ENCODE measurements at regions not wholly inside any gene's neighbourhood (a gene's known extent, or its start where the extent isn't known, plus 50 kb on each side); places are given as distances from the start of the nearest gene placed in this dataset.
A peak's percentile ranks its signal among the peaks of the same experiment; 100 is the strongest.
"Not testable (repeated sequence)": the region's sequence is repeated elsewhere in the genome, so short reads cannot be mapped to it uniquely, and the experiment has no call there.

DNA sequence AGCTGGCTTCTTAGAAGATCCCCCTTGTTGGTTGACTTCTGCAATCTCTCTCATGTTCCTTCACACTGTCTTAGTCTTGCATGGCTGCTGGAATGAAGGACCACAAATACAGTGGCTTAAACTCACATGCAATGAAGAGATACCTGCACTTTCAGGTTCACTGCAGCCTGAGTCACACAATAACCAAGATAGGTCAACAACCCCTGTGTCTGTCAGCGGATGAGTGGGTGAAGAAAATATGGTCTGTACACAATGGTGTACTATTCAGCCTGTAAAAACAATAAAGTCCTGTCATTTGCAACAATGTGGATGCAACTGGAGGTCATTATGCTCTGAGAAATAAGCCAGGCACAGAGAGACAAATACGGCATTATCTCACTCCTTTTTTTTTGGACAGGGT, 373.8 kb upstream of the AMELY start:
- H3K27ac Mint-ChIP-seq: no peak overlapping the region
- DNase-seq: no peak
- CTCF ChIA-PET: interaction anchor here (1.0 kb wide), 1 partner anchor 13 kb away, joined by 4 read pairs; no protein-coding TSS in a partner anchor
- Histone ChIP-seq H3K4me2 (replicated peaks; ENCODE audit: low read depth, low read length, poor library complexity, severe bottlenecking) (no peak overlapping the region), H2AFZ (ENCODE audit: insufficient read depth, low read depth, low read length, poor library complexity, severe bottlenecking) (no peak overlapping the region), H3K27me3 (replicated peaks in 1 of 4; ENCODE audit: control extremely low read depth in 1 of 4, control insufficient read depth in 3 of 4, insufficient read depth in 4 of 4, low read length in 3 of 4) (no peaks in the 10 kb centered on the region), H4K20me1 (ENCODE audit: control insufficient read depth, insufficient read depth, low read length, poor library complexity, severe bottlenecking) (no peaks in the 10 kb centered on the region), H3K27ac (ENCODE audit: low read length in 2 of 2) (no peak overlapping the region), H3K4me1 (ENCODE audit: control insufficient read depth in 2 of 2, insufficient read depth in 2 of 2, low read length in 2 of 2) (peaks cover 0 to 32% of the 10 kb centered on the region in 2 donors), H3K9ac (ENCODE audit: low read length) (no peak overlapping the region), H3K36me3 (replicated peaks in 1 of 2; ENCODE audit: control extremely low read depth in 1 of 2, control insufficient read depth in 1 of 2, extremely low read depth in 1 of 2, insufficient read depth in 2 of 2, low read length in 1 of 2) (peaks cover 0 to 3% of the 10 kb centered on the region in 2 experiments), H3K79me2 (ENCODE audit: control insufficient read depth, insufficient read depth, low read length) (no peaks in the 10 kb centered on the region), H3K4me3 (ENCODE audit: control extremely low read depth in 1 of 5, extremely low read depth in 1 of 5, insufficient read depth in 1 of 5, low read depth in 2 of 5, low read length in 4 of 5) (no peak overlapping the region), H3K9me3 (ENCODE audit: control extremely low read depth in 1 of 3, control insufficient read depth in 2 of 3, insufficient read depth in 1 of 3, low read length in 2 of 3) (no peaks in the 10 kb centered on the region)
- POLR2A ChIA-PET: no interaction called here
- H3K9me3 Mint-ChIP-seq (ENCODE audit: insufficient read depth): no peaks in the 10 kb centered on the region
- no CpG with 5 or more reads among the region's 2 CpGs for WGBS (ENCODE audit: insufficient coverage)
- intact Hi-C loops (cut with micrococcal nuclease): no loop called here
- H3K4me1 Mint-ChIP-seq: peaks cover 45% of the 10 kb centered on the region
- H3K4me3 Mint-ChIP-seq: no peak overlapping the region
- no peaks in the 10 kb centered on the region for H3K27me3 Mint-ChIP-seq
- TF ChIP-seq, protein P1, sequence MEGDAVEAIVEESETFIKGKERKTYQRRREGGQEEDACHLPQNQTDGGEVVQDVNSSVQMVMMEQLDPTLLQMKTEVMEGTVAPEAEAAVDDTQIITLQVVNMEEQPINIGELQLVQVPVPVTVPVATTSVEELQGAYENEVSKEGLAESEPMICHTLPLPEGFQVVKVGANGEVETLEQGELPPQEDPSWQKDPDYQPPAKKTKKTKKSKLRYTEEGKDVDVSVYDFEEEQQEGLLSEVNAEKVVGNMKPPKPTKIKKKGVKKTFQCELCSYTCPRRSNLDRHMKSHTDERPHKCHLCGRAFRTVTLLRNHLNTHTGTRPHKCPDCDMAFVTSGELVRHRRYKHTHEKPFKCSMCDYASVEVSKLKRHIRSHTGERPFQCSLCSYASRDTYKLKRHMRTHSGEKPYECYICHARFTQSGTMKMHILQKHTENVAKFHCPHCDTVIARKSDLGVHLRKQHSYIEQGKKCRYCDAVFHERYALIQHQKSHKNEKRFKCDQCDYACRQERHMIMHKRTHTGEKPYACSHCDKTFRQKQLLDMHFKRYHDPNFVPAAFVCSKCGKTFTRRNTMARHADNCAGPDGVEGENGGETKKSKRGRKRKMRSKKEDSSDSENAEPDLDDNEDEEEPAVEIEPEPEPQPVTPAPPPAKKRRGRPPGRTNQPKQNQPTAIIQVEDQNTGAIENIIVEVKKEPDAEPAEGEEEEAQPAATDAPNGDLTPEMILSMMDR (IDR thresholded peaks at IDR 0.05): no peak
- no peak for TF ChIP-seq EZH2 (IDR thresholded peaks at IDR 0.05; ENCODE audit: borderline replicate concordance, insufficient read depth, low read depth, low read length, poor library complexity, severe bottlenecking)
- ATAC-seq (ENCODE audit: low read depth): no peak

DNA sequence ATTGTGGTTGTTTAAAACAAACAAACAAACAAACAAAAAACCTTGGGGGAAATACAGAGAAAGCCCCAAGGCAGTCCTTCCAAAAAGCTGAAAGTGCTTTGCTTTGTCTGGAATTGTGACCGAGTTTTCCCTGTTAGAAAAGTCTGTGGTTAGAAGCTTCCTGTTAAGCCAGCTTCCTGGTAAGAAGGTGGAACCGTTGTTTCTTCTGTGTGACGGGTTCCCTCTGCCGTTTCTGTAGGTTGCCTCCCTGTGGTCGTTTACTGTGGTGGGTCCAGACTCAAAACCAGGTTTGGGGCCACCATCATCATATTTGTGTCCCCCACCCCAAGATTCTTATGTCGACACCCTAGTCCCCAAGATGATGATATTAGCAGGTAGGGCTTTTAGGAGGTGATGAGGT, 371.4 kb upstream of the AMELY start:
- H3K9ac ChIP-seq (ENCODE audit: low read length): no peak overlapping the region
- H3K9me3 ChIP-seq (ENCODE audit: control extremely low read depth in 1 of 3, control insufficient read depth in 2 of 3, insufficient read depth in 1 of 3, low read length in 2 of 3): no peaks in the 10 kb centered on the region
- H3K4me2 ChIP-seq (replicated peaks; ENCODE audit: low read depth, low read length, poor library complexity, severe bottlenecking): no peak overlapping the region
- WGBS (ENCODE audit: insufficient coverage): no CpG with 5 or more reads among the region's 6 CpGs
- no peaks in the 10 kb centered on the region for H3K79me2 ChIP-seq (ENCODE audit: control insufficient read depth, insufficient read depth, low read length)
- Mint-ChIP-seq H3K4me1 (peaks cover 51% of the 10 kb centered on the region), H3K9me3 (ENCODE audit: insufficient read depth) (no peaks in the 10 kb centered on the region), H3K27me3 (no peaks in the 10 kb centered on the region), H3K4me3 (peak overlapping the region; percentile 58), H3K27ac (peak overlapping the region; percentile 77)
- TF ChIP-seq EZH2 (IDR thresholded peaks at IDR 0.05; ENCODE audit: borderline replicate concordance, insufficient read depth, low read depth, low read length, poor library complexity, severe bottlenecking): no peak
- TF ChIP-seq, protein P1 (IDR thresholded peaks at IDR 0.05): no peak
- peaks cover 0 to 30% of the 10 kb centered on the region in 2 donors for H3K4me1 ChIP-seq (ENCODE audit: control insufficient read depth in 2 of 2, insufficient read depth in 2 of 2, low read length in 2 of 2)
- no peak overlapping the region for H3K27ac ChIP-seq (ENCODE audit: low read length in 2 of 2)
- ChIA-PET POLR2A (no interaction called here), CTCF (interaction anchor here (0.5 to 2.6 kb wide), 2 partner anchors 11 to 16 kb away, joined by 4 to 14 read pairs; no protein-coding TSS in a partner anchor)
- no peaks in the 10 kb centered on the region for H4K20me1 ChIP-seq (ENCODE audit: control insufficient read depth, insufficient read depth, low read length, poor library complexity, severe bottlenecking)
- no peak overlapping the region for H2AFZ ChIP-seq (ENCODE audit: insufficient read depth, low read depth, low read length, poor library complexity, severe bottlenecking)
- no peak for DNase-seq
- H3K27me3 ChIP-seq (replicated peaks in 1 of 4; ENCODE audit: control extremely low read depth in 1 of 4, control insufficient read depth in 3 of 4, insufficient read depth in 4 of 4, low read length in 3 of 4): no peaks in the 10 kb centered on the region
- intact Hi-C loops (cut with micrococcal nuclease): no loop called here
- H3K36me3 ChIP-seq (replicated peaks in 1 of 2; ENCODE audit: control extremely low read depth in 1 of 2, control insufficient read depth in 1 of 2, extremely low read depth in 1 of 2, insufficient read depth in 2 of 2, low read length in 1 of 2): peaks cover 0 to 3% of the 10 kb centered on the region in 2 experiments
- no peak overlapping the region for H3K4me3 ChIP-seq (ENCODE audit: control extremely low read depth in 1 of 5, extremely low read depth in 1 of 5, insufficient read depth in 1 of 5, low read depth in 2 of 5, low read length in 4 of 5)
- ATAC-seq (ENCODE audit: low read depth): no peak

DNA sequence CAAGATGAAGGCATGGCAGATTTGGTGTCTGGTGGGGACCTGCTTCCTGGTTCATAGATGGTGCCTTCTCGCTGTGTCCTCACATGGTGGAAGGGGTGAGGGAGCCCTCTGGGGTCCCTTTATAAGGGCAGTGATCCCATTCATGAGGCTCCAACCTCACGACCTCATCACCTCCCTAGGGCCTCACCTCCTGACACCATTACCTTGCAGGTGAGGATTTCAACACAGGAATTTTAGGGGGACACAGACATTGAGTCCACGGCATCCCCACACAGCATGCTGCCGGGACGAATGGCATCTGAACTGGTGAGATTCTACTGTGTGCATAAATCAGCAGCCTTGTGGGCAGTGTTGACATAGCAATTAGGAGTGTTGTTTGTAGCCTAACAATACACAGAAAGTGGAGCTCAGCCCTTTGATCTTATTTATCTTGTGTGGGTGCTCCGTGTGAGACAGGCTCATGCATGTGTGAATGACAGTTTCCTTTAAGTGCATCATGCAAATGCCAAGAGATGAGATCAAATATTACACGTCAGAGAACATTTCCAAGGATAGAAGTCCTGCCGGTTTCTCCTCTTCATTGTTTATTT, 368.7 kb upstream of the AMELY start:
- H3K4me2 ChIP-seq (replicated peaks; ENCODE audit: low read depth, low read length, poor library complexity, severe bottlenecking); H3K9me3 ChIP-seq (ENCODE audit: control extremely low read depth in 1 of 3, control insufficient read depth in 2 of 3, insufficient read depth in 1 of 3, low read length in 2 of 3); H2AFZ ChIP-seq (ENCODE audit: insufficient read depth, low read depth, low read length, poor library complexity, severe bottlenecking); ATAC-seq (ENCODE audit: low read depth); H3K4me3 Mint-ChIP-seq; H3K36me3 ChIP-seq (replicated peaks in 1 of 2; ENCODE audit: control extremely low read depth in 1 of 2, control insufficient read depth in 1 of 2, extremely low read depth in 1 of 2, insufficient read depth in 2 of 2, low read length in 1 of 2); intact Hi-C loops (cut with micrococcal nuclease); H3K9ac ChIP-seq (ENCODE audit: low read length); H3K79me2 ChIP-seq (ENCODE audit: control insufficient read depth, insufficient read depth, low read length); H3K27me3 Mint-ChIP-seq; H3K9me3 Mint-ChIP-seq (ENCODE audit: insufficient read depth); H4K20me1 ChIP-seq (ENCODE audit: control insufficient read depth, insufficient read depth, low read length, poor library complexity, severe bottlenecking); H3K27ac ChIP-seq (ENCODE audit: low read length in 2 of 2); H3K4me3 ChIP-seq (ENCODE audit: control extremely low read depth in 1 of 5, extremely low read depth in 1 of 5, insufficient read depth in 1 of 5, low read depth in 2 of 5, low read length in 4 of 5); H3K27me3 ChIP-seq (replicated peaks in 1 of 4; ENCODE audit: control extremely low read depth in 1 of 4, control insufficient read depth in 3 of 4, insufficient read depth in 4 of 4, low read length in 3 of 4); DNase-seq; POLR2A ChIA-PET; CTCF ChIA-PET: not testable (repeated sequence)
- peaks cover 0 to 41% of the 10 kb centered on the region in 2 donors for H3K4me1 ChIP-seq (ENCODE audit: control insufficient read depth in 2 of 2, insufficient read depth in 2 of 2, low read length in 2 of 2)
- H3K27ac Mint-ChIP-seq: peak overlapping the region; percentile 26
- WGBS (ENCODE audit: insufficient coverage): no CpG with 5 or more reads among the region's 8 CpGs
- H3K4me1 Mint-ChIP-seq: peaks cover 62% of the 10 kb centered on the region

Measured in B cell (primary cell).